HFFc6 (cell line): ENCODE measurements at regions not wholly inside any gene's neighbourhood (a gene's known extent, or its start where the extent isn't known, plus 50 kb on each side); places are given as distances from the start of the nearest gene placed in this dataset.

ENCODE experiments used
- DNase-seq: peaks from one replicate; pipeline ENCODE4 v3.0.0-alpha.2; 2018
- H3K27ac Mint-ChIP-seq: 2 replicates; pipeline ENCODE4 v1.8.0; 2020; ENCODE audit warnings: mild to moderate bottlenecking, mixed read lengths
- H3K27me3 Mint-ChIP-seq: 2 replicates; pipeline ENCODE4 v1.8.0; 2021; ENCODE audit warnings: mild to moderate bottlenecking, moderate library complexity, mixed read lengths; ENCODE audit not compliant: insufficient read depth
- H3K36me3 Mint-ChIP-seq: 2 replicates; pipeline ENCODE4 v1.8.0; 2021; ENCODE audit warnings: low read depth, mixed read lengths
- H3K4me1 Mint-ChIP-seq: 2 replicates; pipeline ENCODE4 v1.8.0; 2020; ENCODE audit warnings: low read depth, mixed read lengths
- H3K4me3 Mint-ChIP-seq: 2 replicates; pipeline ENCODE4 v1.8.0; 2020; ENCODE audit warnings: mild to moderate bottlenecking, moderate library complexity, mixed read lengths
- H3K9me3 Mint-ChIP-seq: 2 replicates; pipeline ENCODE4 v1.8.0; 2020; ENCODE audit warnings: mild to moderate bottlenecking, mixed read lengths
- CTCF ChIP-seq: fragments of 200-600 bp; sonication (generic); IDR thresholded peaks from 2 replicates; pipeline ENCODE4 v1.5.0; 2021; ENCODE audit warnings: antibody characterized with exemption, mild to moderate bottlenecking

- Mint-ChIP-seq H3K9me3 (peaks cover 66% of the 10 kb centered on the region), H3K27me3 (no peaks in the 10 kb centered on the region), H3K4me3 (no peak overlapping the region), H3K4me1 (no peaks in the 10 kb centered on the region), H3K27ac (no peak overlapping the region), H3K36me3 (no peaks in the 10 kb centered on the region)
- no peak for TF ChIP-seq CTCF
- no peak for DNase-seq
Observed at GRCh38 chr22:34299496-34299895, 379.2 kb upstream of the LARGE1 start.

- no peak overlapping the region for H3K4me3 Mint-ChIP-seq
- no peaks in the 10 kb centered on the region; the same call in 1 of the 2 replicates for H3K27me3 Mint-ChIP-seq
- no peak for DNase-seq
- no peak overlapping the region for H3K27ac Mint-ChIP-seq
- TF ChIP-seq CTCF, result no peak
- peaks cover 87% of the 10 kb centered on the region for H3K9me3 Mint-ChIP-seq
- H3K36me3 Mint-ChIP-seq, result peaks cover 4% of the 10 kb centered on the region; the same call in 1 of the 2 replicates
- H3K4me1 Mint-ChIP-seq, result no peaks in the 10 kb centered on the region
Observed at GRCh38 chr22:34301569-34301968, 381.3 kb upstream of the LARGE1 start.

DNA sequence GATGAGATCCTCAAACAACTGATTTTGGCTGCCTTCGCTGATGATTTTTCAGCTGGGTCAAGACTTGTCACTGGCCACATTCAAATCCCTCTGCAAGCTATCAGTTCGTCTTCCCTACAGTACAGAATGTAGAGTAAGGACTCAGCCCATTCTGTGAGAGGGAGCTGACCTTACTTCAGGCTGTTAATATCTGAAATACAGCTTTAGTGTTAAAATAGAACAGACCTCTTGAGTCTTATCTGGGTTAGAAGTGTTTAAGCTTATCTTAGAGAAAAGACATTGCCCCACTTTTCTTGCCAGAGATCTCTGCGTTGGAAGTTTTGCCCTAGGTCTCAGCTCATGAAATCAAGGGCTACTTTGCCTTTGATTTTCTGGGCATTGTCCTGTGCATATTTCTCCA lies 383.4 kb upstream of the LARGE1 start:
- DNase-seq, result no peak
- Mint-ChIP-seq H3K27ac (no peak overlapping the region), H3K27me3 (no peaks in the 10 kb centered on the region; the same call in 1 of the 2 replicates), H3K36me3 (peaks cover 4% of the 10 kb centered on the region; the same call in 1 of the 2 replicates), H3K4me3 (no peak overlapping the region), H3K4me1 (no peaks in the 10 kb centered on the region), H3K9me3 (peaks cover 88% of the 10 kb centered on the region)
- no peak for TF ChIP-seq CTCF

DNA sequence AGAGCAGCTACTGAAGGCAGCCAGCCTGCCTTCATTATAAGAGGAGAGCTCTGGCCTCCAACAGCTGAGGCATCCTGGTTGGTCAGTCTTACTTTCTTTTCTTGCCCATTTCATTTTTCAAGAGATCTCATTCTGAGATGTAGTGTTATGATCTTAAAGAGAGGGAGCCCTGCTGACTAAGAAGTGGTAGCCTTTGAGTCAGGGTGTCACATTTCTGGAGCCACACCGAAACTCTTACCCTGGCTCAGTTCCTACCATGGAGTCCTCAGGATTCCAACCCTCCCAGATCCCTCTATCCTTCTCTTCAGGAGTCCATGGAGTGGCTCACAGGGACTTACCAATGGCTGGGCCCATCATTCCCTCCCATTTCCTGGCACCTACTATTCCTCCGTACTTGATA lies 386.1 kb upstream of the LARGE1 start:
- Mint-ChIP-seq H3K9me3 (peaks cover 84% of the 10 kb centered on the region), H3K4me3 (no peak overlapping the region), H3K4me1 (no peaks in the 10 kb centered on the region), H3K27ac (no peak overlapping the region), H3K36me3 (peaks cover 4% of the 10 kb centered on the region; the same call in 1 of the 2 replicates), H3K27me3 (no peaks in the 10 kb centered on the region; the same call in 1 of the 2 replicates)
- DNase-seq, result no peak
- no peak for TF ChIP-seq CTCF

GRCh38 chr22:34308101-34308500 lies 387.8 kb upstream of the LARGE1 start:
- Mint-ChIP-seq H3K27me3 (no peaks in the 10 kb centered on the region; the same call in 1 of the 2 replicates), H3K27ac (no peak overlapping the region), H3K4me1 (no peaks in the 10 kb centered on the region), H3K4me3 (no peak overlapping the region), H3K9me3 (peaks cover 88% of the 10 kb centered on the region), H3K36me3 (peaks cover 4% of the 10 kb centered on the region; the same call in 1 of the 2 replicates)
- no peak for DNase-seq
- TF ChIP-seq CTCF, result no peak

DNA sequence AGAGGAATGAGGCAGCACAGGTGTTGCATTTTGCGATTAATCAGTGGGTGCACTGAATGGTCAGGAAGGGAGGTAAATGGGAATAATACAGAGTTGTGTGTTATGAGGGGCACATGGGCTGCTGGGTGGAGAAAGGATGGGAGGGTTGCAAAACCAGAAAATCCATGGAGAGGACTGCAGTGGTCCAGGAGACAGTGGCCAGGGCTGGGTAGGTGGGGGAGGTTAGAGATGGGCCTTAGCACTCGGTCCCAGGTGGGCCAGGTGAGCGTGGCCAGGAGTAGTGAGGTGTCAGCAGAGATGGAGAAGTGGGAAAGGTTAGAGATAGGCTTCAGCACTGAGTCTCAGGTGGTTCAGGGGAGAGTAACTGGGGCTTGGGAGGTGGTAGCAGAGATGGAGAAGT lies 399.1 kb upstream of the LARGE1 start:
- no peak for TF ChIP-seq CTCF
- H3K27ac Mint-ChIP-seq, result no peak overlapping the region
- no peaks in the 10 kb centered on the region for H3K27me3 Mint-ChIP-seq
- no peak overlapping the region for H3K4me3 Mint-ChIP-seq
- peaks cover 12% of the 10 kb centered on the region for H3K36me3 Mint-ChIP-seq
- H3K4me1 Mint-ChIP-seq, result no peaks in the 10 kb centered on the region
- peaks cover 54% of the 10 kb centered on the region for H3K9me3 Mint-ChIP-seq
- DNase-seq, result no peak
